Transverse colon (tissue), 1 donor: ENCODE measurements at regions not wholly inside any gene's neighbourhood (a gene's known extent, or its start where the extent isn't known, plus 50 kb on each side); places are given as distances from the start of the nearest gene placed in this dataset.

Source experiments
- EP300 ChIP-seq: sonication (generic); formaldehyde crosslinking; IDR thresholded peaks from one replicate; pipeline ENCODE4 v1.6.1; 2017; ENCODE audit warnings: antibody characterized with exemption, low read depth
- POLR2A ChIP-seq: fragments of 450-650 bp; IDR thresholded peaks from one replicate; pipeline ENCODE4 v1.6.1; 2016; ENCODE audit warnings: antibody characterized with exemption, mild to moderate bottlenecking, moderate library complexity

- TF ChIP-seq POLR2A (no peak), EP300 (no peak)
These were observed 1082.6 kb downstream of the EFNB2 start for GRCh38 chr13:105452895-105453294.
